ENCODE measurements at regions not wholly inside any gene's neighbourhood (a gene's known extent, or its start where the extent isn't known, plus 50 kb on each side); places are given as distances from the start of the nearest gene placed in this dataset.

GRCh38 chr1:214199585-214199984 lies 81.4 kb upstream of the SMYD2 start:
- Histone ChIP-seq H3K9ac (ENCODE audit: low read depth in 2 of 2, low read length in 2 of 2) (no peak overlapping the region), H3K36me3 (no peaks in the 10 kb centered on the region), H3K4me3 (no peak overlapping the region), H3K4me1 (no peaks in the 10 kb centered on the region), H3K27me3 (no peaks in the 10 kb centered on the region), H3K27ac (no peak overlapping the region), H3K9me3 (no peaks in the 10 kb centered on the region)
- no peak for DNase-seq
- no peak for TF ChIP-seq CTCF (IDR thresholded peaks at IDR 0.05)
- intact Hi-C loops (cut with DNase I) = no loop called here

GRCh38 chr1:214202992-214203391 lies 78.0 kb upstream of the SMYD2 start:
- Histone ChIP-seq H3K27me3 (no peaks in the 10 kb centered on the region), H3K4me1 (no peaks in the 10 kb centered on the region), H3K9ac (ENCODE audit: low read depth in 2 of 2, low read length in 2 of 2) (no peak overlapping the region), H3K9me3 (no peaks in the 10 kb centered on the region), H3K27ac (no peak overlapping the region), H3K4me3 (no peak overlapping the region), H3K36me3 (no peaks in the 10 kb centered on the region)
- intact Hi-C loops (cut with DNase I) = no loop called here
- DNase-seq = no peak
- TF ChIP-seq CTCF (IDR thresholded peaks at IDR 0.05) = no peak

GRCh38 chr1:214205053-214205452 lies 75.9 kb upstream of the SMYD2 start:
- TF ChIP-seq CTCF (IDR thresholded peaks at IDR 0.05) = no peak
- intact Hi-C loops (cut with DNase I) = no loop called here
- no peaks in the 10 kb centered on the region for H3K27me3 ChIP-seq
- H3K4me3 ChIP-seq = no peak overlapping the region
- no peaks in the 10 kb centered on the region for H3K9me3 ChIP-seq
- H3K4me1 ChIP-seq = no peaks in the 10 kb centered on the region
- no peaks in the 10 kb centered on the region for H3K36me3 ChIP-seq
- H3K27ac ChIP-seq = no peak overlapping the region
- H3K9ac ChIP-seq (ENCODE audit: low read depth in 2 of 2, low read length in 2 of 2) = no peak overlapping the region
- no peak for DNase-seq

- intact Hi-C loops (cut with DNase I) = no loop called here
- TF ChIP-seq CTCF (IDR thresholded peaks at IDR 0.05) = no peak
- no peaks in the 10 kb centered on the region for H3K36me3 ChIP-seq
Measured at GRCh38 chr1:214208460-214208859, 72.5 kb upstream of the SMYD2 start.

GRCh38 chr1:214209260-214209808 lies 71.6 kb upstream of the SMYD2 start:
- Histone ChIP-seq H3K4me3 (no peak overlapping the region), H3K36me3 (no peaks in the 10 kb centered on the region), H3K27me3 (no peaks in the 10 kb centered on the region), H3K9me3 (no peaks in the 10 kb centered on the region), H3K4me1 (no peaks in the 10 kb centered on the region), H3K27ac (no peak overlapping the region), H3K9ac (ENCODE audit: low read depth in 2 of 2, low read length in 2 of 2) (no peak overlapping the region)
- TF ChIP-seq CTCF (IDR thresholded peaks at IDR 0.05) = no peak
- DNase-seq = no peak
- intact Hi-C loops (cut with DNase I) = no loop called here

More at GRCh38 chr1:214208460-214208859, 72.5 kb upstream of the SMYD2 start:
- H3K4me1 ChIP-seq = no peaks in the 10 kb centered on the region
- H3K9ac ChIP-seq (ENCODE audit: low read depth in 2 of 2, low read length in 2 of 2) = no peak overlapping the region
- H3K27ac ChIP-seq = no peak overlapping the region
- DNase-seq = no peak
- H3K27me3 ChIP-seq = no peaks in the 10 kb centered on the region
- no peak overlapping the region for H3K4me3 ChIP-seq
- no peaks in the 10 kb centered on the region for H3K9me3 ChIP-seq
